Transverse colon (tissue), 3 donors: ENCODE measurements at regions not wholly inside any gene's neighbourhood (a gene's known extent, or its start where the extent isn't known, plus 50 kb on each side); places are given as distances from the start of the nearest gene placed in this dataset.

ENCODE experiments used
- EP300 ChIP-seq: sonication (generic); formaldehyde crosslinking; IDR thresholded peaks from one replicate; pipeline ENCODE4 v1.6.1; 2017; ENCODE audit warnings: antibody characterized with exemption, low read depth
- POLR2AphosphoS5 ChIP-seq, 3 donors: sonication (generic); formaldehyde crosslinking; IDR thresholded peaks; one replicate each; pipeline ENCODE4 v1.6.1; 2016; ENCODE audit warnings: antibody characterized with exemption in 3 of 3

- no peak for TF ChIP-seq POLR2AphosphoS5 (IDR thresholded peaks at IDR 0.05)
- no peak for TF ChIP-seq EP300
Observed at GRCh38 chr20:39130627-39131026, 168.5 kb downstream of the DHX35 start.
